Rectal smooth muscle tissue (tissue), 1 donor: ENCODE measurements at regions not wholly inside any gene's neighbourhood (a gene's known extent, or its start where the extent isn't known, plus 50 kb on each side); places are given as distances from the start of the nearest gene placed in this dataset.
"Not testable (repeated sequence)": the region's sequence is repeated elsewhere in the genome, so short reads cannot be mapped to it uniquely, and the experiment has no call there.

Experiments used
- H3K27ac ChIP-seq: one replicate; pipeline ENCODE4 v1.7.0; 2013; ENCODE audit warnings: low read depth, low read length, inconsistent platforms
- H3K27me3 ChIP-seq: one replicate; pipeline ENCODE4 v1.7.0; 2013; ENCODE audit warnings: low read length; ENCODE audit not compliant: control insufficient read depth, insufficient read depth
- H3K36me3 ChIP-seq: one replicate; pipeline ENCODE4 v1.7.0; 2013; ENCODE audit warnings: low read length; ENCODE audit not compliant: control insufficient read depth, insufficient read depth
- H3K4me1 ChIP-seq: one replicate; pipeline ENCODE4 v1.7.0; 2013; ENCODE audit warnings: low read length; ENCODE audit not compliant: control insufficient read depth, insufficient read depth
- H3K4me3 ChIP-seq: one replicate; pipeline ENCODE4 v1.7.0; 2013; ENCODE audit warnings: low read length
- H3K9ac ChIP-seq: one replicate; pipeline ENCODE4 v1.7.0; 2013; ENCODE audit warnings: low read length

- not testable (repeated sequence) for H3K36me3 ChIP-seq, H3K27ac ChIP-seq, H3K27me3 ChIP-seq, H3K9ac ChIP-seq, H3K4me1 ChIP-seq, H3K4me3 ChIP-seq
Observed at GRCh38 chr1:149157409-149157808, 54.1 kb upstream of the NBPF9 start.

GRCh38 chr1:149158308-149158707 is 55.0 kb upstream of the NBPF9 start:
- not testable (repeated sequence) for H3K27ac ChIP-seq, H3K4me3 ChIP-seq, H3K4me1 ChIP-seq, H3K9ac ChIP-seq, H3K36me3 ChIP-seq, H3K27me3 ChIP-seq

GRCh38 chr1:149163063-149163444 is 59.7 kb upstream of the NBPF9 start:
- not testable (repeated sequence) for H3K4me3 ChIP-seq, H3K4me1 ChIP-seq, H3K27me3 ChIP-seq, H3K36me3 ChIP-seq, H3K9ac ChIP-seq
- H3K27ac ChIP-seq, result peak overlapping the region; percentile 40

- not testable (repeated sequence) for H3K9ac ChIP-seq, H3K27ac ChIP-seq, H3K4me1 ChIP-seq, H3K36me3 ChIP-seq, H3K27me3 ChIP-seq, H3K4me3 ChIP-seq
Observed at GRCh38 chr1:149174765-149175164, 71.4 kb upstream of the NBPF9 start.

GRCh38 chr1:149175812-149176211 is 72.5 kb upstream of the NBPF9 start:
- not testable (repeated sequence) for H3K36me3 ChIP-seq, H3K9ac ChIP-seq, H3K4me1 ChIP-seq, H3K27me3 ChIP-seq, H3K4me3 ChIP-seq, H3K27ac ChIP-seq

- H3K27me3 ChIP-seq, H3K36me3 ChIP-seq, H3K9ac ChIP-seq, H3K4me1 ChIP-seq: not testable (repeated sequence)
- peak overlapping the region; percentile 64 for H3K4me3 ChIP-seq
- H3K27ac ChIP-seq, result peak overlapping the region; percentile 70
Observed at GRCh38 chr1:149176453-149177316, 73.3 kb upstream of the NBPF9 start.

GRCh38 chr1:149190742-149191141 is 87.4 kb upstream of the NBPF9 start:
- H3K36me3 ChIP-seq, H3K27me3 ChIP-seq, H3K4me1 ChIP-seq, H3K9ac ChIP-seq, H3K27ac ChIP-seq, H3K4me3 ChIP-seq: not testable (repeated sequence)

GRCh38 chr1:149196651-149197050 is 93.3 kb upstream of the NBPF9 start:
- not testable (repeated sequence) for H3K9ac ChIP-seq, H3K36me3 ChIP-seq, H3K27me3 ChIP-seq, H3K27ac ChIP-seq, H3K4me3 ChIP-seq, H3K4me1 ChIP-seq

GRCh38 chr1:149200567-149200966 is 97.2 kb upstream of the NBPF9 start:
- not testable (repeated sequence) for H3K4me1 ChIP-seq, H3K4me3 ChIP-seq, H3K27me3 ChIP-seq, H3K36me3 ChIP-seq, H3K27ac ChIP-seq, H3K9ac ChIP-seq

- not testable (repeated sequence) for H3K27ac ChIP-seq, H3K27me3 ChIP-seq, H3K4me1 ChIP-seq, H3K36me3 ChIP-seq, H3K4me3 ChIP-seq, H3K9ac ChIP-seq
Observed at GRCh38 chr1:149202283-149202682, 98.9 kb upstream of the NBPF9 start.

GRCh38 chr1:149204396-149204795 is 101.0 kb upstream of the NBPF9 start:
- not testable (repeated sequence) for H3K4me3 ChIP-seq, H3K4me1 ChIP-seq, H3K9ac ChIP-seq, H3K27ac ChIP-seq, H3K27me3 ChIP-seq, H3K36me3 ChIP-seq

- H3K9ac ChIP-seq, H3K36me3 ChIP-seq, H3K27ac ChIP-seq, H3K4me3 ChIP-seq, H3K4me1 ChIP-seq, H3K27me3 ChIP-seq: not testable (repeated sequence)
Observed at GRCh38 chr1:149208836-149209235, 105.5 kb upstream of the NBPF9 start.

GRCh38 chr1:149211757-149212420 is 108.5 kb upstream of the NBPF9 start:
- not testable (repeated sequence) for H3K4me1 ChIP-seq, H3K4me3 ChIP-seq, H3K27ac ChIP-seq, H3K27me3 ChIP-seq, H3K36me3 ChIP-seq, H3K9ac ChIP-seq
